Erythroblast (primary cell): ENCODE measurements at regions not wholly inside any gene's neighbourhood (a gene's known extent, or its start where the extent isn't known, plus 50 kb on each side); places are given as distances from the start of the nearest gene placed in this dataset.

Source experiments
- GATA1 ChIP-seq: IDR thresholded peaks from 2 replicates; pipeline ENCODE4 v1.6.1; 2011; ENCODE audit warnings: low read depth, mild to moderate bottlenecking, control low read depth, low read length, moderate library complexity
- POLR2A ChIP-seq: IDR thresholded peaks from 2 replicates; pipeline ENCODE4 v1.6.1; 2011; ENCODE audit warnings: mild to moderate bottlenecking, low read length

DNA sequence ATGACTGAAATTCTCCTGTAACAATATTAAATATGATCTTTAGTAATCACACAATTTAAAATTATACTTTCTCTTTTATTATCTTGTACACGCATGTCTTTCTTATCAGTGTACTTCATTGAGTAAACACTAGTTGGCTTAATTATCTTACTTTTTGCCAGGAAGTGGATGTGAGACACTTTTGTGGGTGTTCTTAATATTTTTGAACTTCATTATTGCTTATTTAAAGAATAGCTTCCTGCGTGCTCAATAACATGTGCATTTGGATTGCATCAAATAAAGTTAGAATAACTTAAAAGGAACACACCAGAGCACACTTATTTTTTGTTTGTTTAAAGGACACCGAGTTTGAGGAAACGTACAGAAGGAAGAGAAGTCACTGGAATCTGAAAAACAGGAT is 128.5 kb upstream of the VEGFC start:
- TF ChIP-seq POLR2A (no peak), GATA1 (no peak)
